ENCODE measurements at regions not wholly inside any gene's neighbourhood (a gene's known extent, or its start where the extent isn't known, plus 50 kb on each side); places are given as distances from the start of the nearest gene placed in this dataset.

GRCh38 chr16:49972961-49973360, 52.1 kb upstream of the CNEP1R1 start:
- no peak for TF ChIP-seq EZH2 (IDR thresholded peaks at IDR 0.05; ENCODE audit: insufficient read depth, poor library complexity, severe bottlenecking)
- no peak for TF ChIP-seq EZH2phosphoT487 (IDR thresholded peaks at IDR 0.05; ENCODE audit: insufficient read depth, low read depth)
